ENCODE measurements at regions not wholly inside any gene's neighbourhood (a gene's known extent, or its start where the extent isn't known, plus 50 kb on each side); places are given as distances from the start of the nearest gene placed in this dataset.

- DNase-seq: no peak
Observed at GRCh38 chr7:156174428-156174827, 362.2 kb upstream of the SHH start.

- peak; percentile 17 for DNase-seq
Observed at GRCh38 chr7:156173748-156174353, 361.6 kb upstream of the SHH start.

GRCh38 chr7:156173346-156173745 is 361.1 kb upstream of the SHH start:
- DNase-seq: peak; percentile 15

- DNase-seq: no peak
Observed at GRCh38 chr7:156172638-156173037, 360.4 kb upstream of the SHH start.

- no peak for DNase-seq
Observed at GRCh38 chr7:156169474-156170370, 357.5 kb upstream of the SHH start.

- DNase-seq: no peak
Observed at GRCh38 chr7:156168434-156168833, 356.2 kb upstream of the SHH start.

- DNase-seq: peak; percentile 37
Observed at GRCh38 chr7:156167987-156168386, 355.7 kb upstream of the SHH start.

GRCh38 chr7:156167417-156167807 is 355.1 kb upstream of the SHH start:
- DNase-seq: peak; percentile 13

- DNase-seq: peak; percentile 35
Observed at GRCh38 chr7:156166692-156167416, 354.6 kb upstream of the SHH start.

- no peak for DNase-seq
Observed at GRCh38 chr7:156163747-156164146, 351.5 kb upstream of the SHH start.

- DNase-seq: no peak
Observed at GRCh38 chr7:156162451-156162850, 350.2 kb upstream of the SHH start.

- no peak for DNase-seq
Observed at GRCh38 chr7:156160811-156161210, 348.5 kb upstream of the SHH start.

GRCh38 chr7:156158693-156159092 is 346.4 kb upstream of the SHH start:
- DNase-seq: no peak

GRCh38 chr7:156158213-156158612 is 345.9 kb upstream of the SHH start:
- DNase-seq: no peak

GRCh38 chr7:156157409-156158012 is 345.2 kb upstream of the SHH start:
- DNase-seq: no peak

- DNase-seq: no peak
Observed at GRCh38 chr7:156156734-156157408, 344.6 kb upstream of the SHH start.

GRCh38 chr7:156155988-156156733 is 343.9 kb upstream of the SHH start:
- no peak for DNase-seq

- DNase-seq: no peak
Observed at GRCh38 chr7:156153590-156153989, 341.3 kb upstream of the SHH start.

GRCh38 chr7:156152390-156152789 is 340.1 kb upstream of the SHH start:
- no peak for DNase-seq

GRCh38 chr7:156151658-156152057 is 339.4 kb upstream of the SHH start:
- DNase-seq: no peak

- no peak for DNase-seq
Observed at GRCh38 chr7:156151078-156151477, 338.8 kb upstream of the SHH start.

- DNase-seq: no peak
Observed at GRCh38 chr7:156148995-156149394, 336.7 kb upstream of the SHH start.

Data from right forelimb (tissue), 1 donor.